HUES6 (cell line): ENCODE measurements at regions not wholly inside any gene's neighbourhood (a gene's known extent, or its start where the extent isn't known, plus 50 kb on each side); places are given as distances from the start of the nearest gene placed in this dataset.

ENCODE experiments used
- H3K27ac ChIP-seq: 2 replicates; pipeline ENCODE4 v1.7.0; 2013; ENCODE audit warnings: low read depth, mild to moderate bottlenecking, low read length, inconsistent platforms
- H3K27me3 ChIP-seq: 2 replicates; pipeline ENCODE4 v1.6.1; 2013; ENCODE audit warnings: low read length; ENCODE audit not compliant: control insufficient read depth, insufficient read depth
- H3K36me3 ChIP-seq: 2 replicates; pipeline ENCODE4 v1.6.1; 2013; ENCODE audit warnings: low read length; ENCODE audit not compliant: control insufficient read depth, insufficient read depth
- H3K4me1 ChIP-seq: 2 replicates; pipeline ENCODE4 v1.6.1; 2013; ENCODE audit warnings: low read length; ENCODE audit not compliant: control insufficient read depth, insufficient read depth
- H3K4me3 ChIP-seq: 2 replicates; pipeline ENCODE4 v1.5.1; 2013; ENCODE audit warnings: low read depth, low read length
- H3K9ac ChIP-seq: one replicate; pipeline ENCODE4 v1.6.1; 2013; ENCODE audit warnings: mild to moderate bottlenecking, low read length
- H3K9me3 ChIP-seq: 2 replicates; pipeline ENCODE4 v1.6.1; 2013; ENCODE audit warnings: low read depth, low read length; ENCODE audit not compliant: control insufficient read depth, insufficient read depth

- Histone ChIP-seq H3K36me3 (no peaks in the 10 kb centered on the region), H3K4me3 (no peak overlapping the region)
Measured at GRCh38 chr9:24488896-24489295, 56.8 kb downstream of the IZUMO3 start.

GRCh38 chr9:24487946-24488345, 57.8 kb downstream of the IZUMO3 start:
- H3K4me3 ChIP-seq, result no peak overlapping the region
- no peaks in the 10 kb centered on the region for H3K27me3 ChIP-seq
- no peak overlapping the region for H3K27ac ChIP-seq
- no peaks in the 10 kb centered on the region for H3K36me3 ChIP-seq
- peaks cover 30% of the 10 kb centered on the region for H3K4me1 ChIP-seq
- no peaks in the 10 kb centered on the region for H3K9me3 ChIP-seq
- H3K9ac ChIP-seq, result no peak overlapping the region

More at GRCh38 chr9:24488896-24489295, 56.8 kb downstream of the IZUMO3 start:
- Histone ChIP-seq H3K27ac (no peak overlapping the region), H3K9ac (no peak overlapping the region), H3K27me3 (no peaks in the 10 kb centered on the region), H3K4me1 (peaks cover 30% of the 10 kb centered on the region), H3K9me3 (no peaks in the 10 kb centered on the region)

GRCh38 chr9:24487250-24487861, 58.3 kb downstream of the IZUMO3 start:
- Histone ChIP-seq H3K9ac (no peak overlapping the region), H3K36me3 (no peaks in the 10 kb centered on the region), H3K4me3 (no peak overlapping the region), H3K4me1 (peaks cover 30% of the 10 kb centered on the region), H3K27ac (no peak overlapping the region), H3K9me3 (no peaks in the 10 kb centered on the region), H3K27me3 (no peaks in the 10 kb centered on the region)

GRCh38 chr9:24479361-24480059, 66.2 kb downstream of the IZUMO3 start:
- H3K4me3 ChIP-seq, result no peak overlapping the region
- no peaks in the 10 kb centered on the region for H3K36me3 ChIP-seq
- H3K27me3 ChIP-seq, result no peaks in the 10 kb centered on the region
- no peak overlapping the region for H3K27ac ChIP-seq
- no peak overlapping the region for H3K9ac ChIP-seq
- H3K4me1 ChIP-seq, result peaks cover 15% of the 10 kb centered on the region; the same call in 1 of the 2 replicates
- no peaks in the 10 kb centered on the region for H3K9me3 ChIP-seq

GRCh38 chr9:24464319-24464951, 81.3 kb downstream of the IZUMO3 start:
- Histone ChIP-seq H3K4me1 (peaks cover 9% of the 10 kb centered on the region), H3K9me3 (no peaks in the 10 kb centered on the region), H3K4me3 (no peak overlapping the region), H3K27ac (peak overlapping the region; percentile 34; the same call in 1 of the 2 replicates), H3K9ac (no peak overlapping the region), H3K36me3 (no peaks in the 10 kb centered on the region), H3K27me3 (no peaks in the 10 kb centered on the region)

- peaks cover 9% of the 10 kb centered on the region for H3K4me1 ChIP-seq
- no peaks in the 10 kb centered on the region for H3K9me3 ChIP-seq
- H3K27me3 ChIP-seq, result no peaks in the 10 kb centered on the region
- no peak overlapping the region for H3K27ac ChIP-seq
- H3K9ac ChIP-seq, result no peak overlapping the region
- H3K36me3 ChIP-seq, result no peaks in the 10 kb centered on the region
- no peak overlapping the region for H3K4me3 ChIP-seq
Measured at GRCh38 chr9:24462951-24463350, 82.7 kb downstream of the IZUMO3 start.

- no peaks in the 10 kb centered on the region for H3K9me3 ChIP-seq
Measured at GRCh38 chr9:24460781-24461180, 84.9 kb downstream of the IZUMO3 start.

GRCh38 chr9:24459953-24460352, 85.7 kb downstream of the IZUMO3 start:
- H3K4me1 ChIP-seq, result peaks cover 8% of the 10 kb centered on the region
- no peaks in the 10 kb centered on the region for H3K36me3 ChIP-seq
- no peak overlapping the region for H3K9ac ChIP-seq
- H3K9me3 ChIP-seq, result no peaks in the 10 kb centered on the region
- no peaks in the 10 kb centered on the region for H3K27me3 ChIP-seq
- H3K27ac ChIP-seq, result no peak overlapping the region
- no peak overlapping the region for H3K4me3 ChIP-seq

More at GRCh38 chr9:24460781-24461180, 84.9 kb downstream of the IZUMO3 start:
- Histone ChIP-seq H3K27me3 (no peaks in the 10 kb centered on the region), H3K4me3 (no peak overlapping the region), H3K4me1 (peaks cover 9% of the 10 kb centered on the region), H3K27ac (no peak overlapping the region), H3K36me3 (no peaks in the 10 kb centered on the region), H3K9ac (no peak overlapping the region)

- no peaks in the 10 kb centered on the region for H3K27me3 ChIP-seq
- H3K4me3 ChIP-seq, result no peak overlapping the region
Measured at GRCh38 chr9:24451346-24451745, 94.4 kb downstream of the IZUMO3 start.

GRCh38 chr9:24449976-24450375, 95.7 kb downstream of the IZUMO3 start:
- Histone ChIP-seq H3K9me3 (peaks cover 4% of the 10 kb centered on the region; the same call in 1 of the 2 replicates), H3K9ac (no peak overlapping the region), H3K4me1 (no peaks in the 10 kb centered on the region), H3K36me3 (no peaks in the 10 kb centered on the region), H3K27me3 (no peaks in the 10 kb centered on the region), H3K4me3 (no peak overlapping the region), H3K27ac (no peak overlapping the region)

More at GRCh38 chr9:24451346-24451745, 94.4 kb downstream of the IZUMO3 start:
- peaks cover 4% of the 10 kb centered on the region; the same call in 1 of the 2 replicates for H3K9me3 ChIP-seq
- no peaks in the 10 kb centered on the region for H3K4me1 ChIP-seq
- H3K9ac ChIP-seq, result no peak overlapping the region
- H3K36me3 ChIP-seq, result no peaks in the 10 kb centered on the region
- no peak overlapping the region for H3K27ac ChIP-seq

GRCh38 chr9:24439456-24439855, 106.2 kb downstream of the IZUMO3 start:
- Histone ChIP-seq H3K4me1 (peaks cover 3% of the 10 kb centered on the region), H3K36me3 (no peaks in the 10 kb centered on the region), H3K27me3 (no peaks in the 10 kb centered on the region), H3K27ac (no peak overlapping the region), H3K9ac (no peak overlapping the region), H3K9me3 (no peaks in the 10 kb centered on the region), H3K4me3 (no peak overlapping the region)
